ENCODE measurements at regions not wholly inside any gene's neighbourhood (a gene's known extent, or its start where the extent isn't known, plus 50 kb on each side); places are given as distances from the start of the nearest gene placed in this dataset.

DNA sequence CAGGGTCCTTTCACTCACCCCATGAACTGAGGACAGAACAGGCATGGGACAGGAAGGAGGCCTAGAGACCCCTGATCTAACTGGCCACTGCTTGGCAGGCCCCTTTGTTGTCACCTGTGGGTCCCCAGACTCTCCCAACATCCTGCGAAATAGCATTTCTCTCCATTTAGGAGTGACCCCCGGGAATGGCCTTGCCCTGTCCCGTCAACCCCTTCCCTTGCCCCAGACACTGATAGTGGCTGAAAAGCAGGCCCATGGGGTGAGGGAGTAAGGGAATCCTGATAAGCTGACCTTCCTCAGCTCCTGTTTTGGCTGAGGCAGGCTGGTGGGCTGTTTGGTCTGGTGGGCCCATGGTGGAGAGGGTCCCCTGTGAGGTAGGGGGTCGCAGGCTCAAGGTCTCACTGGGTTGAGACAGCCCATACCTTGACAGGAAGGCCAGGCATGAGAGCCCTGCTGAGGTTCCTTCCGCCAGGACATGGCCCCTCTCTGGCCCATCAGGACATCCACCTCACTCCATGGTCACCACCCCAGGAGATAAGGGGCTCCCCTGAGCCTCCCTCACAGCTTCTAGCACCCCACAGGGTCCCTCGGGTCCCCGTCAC, 139.3 kb downstream of the MRPL14 start:
- no peak for ATAC-seq
- Histone ChIP-seq H3K4me2 (ENCODE audit: low read length) (no peak overlapping the region), H3K27me3 (ENCODE audit: insufficient read depth, low read length) (no peaks in the 10 kb centered on the region), H3K4me3 (replicated peaks in 1 of 2; ENCODE audit: low read depth in 1 of 2, low read length in 2 of 2) (no peak overlapping the region), H3K4me1 (ENCODE audit: control insufficient read depth in 1 of 2, insufficient read depth in 2 of 2, low read length in 2 of 2) (peaks cover 6 to 21% of the 10 kb centered on the region in 2 experiments; a peak in 3 of 4 replicates), H3K9ac (ENCODE audit: low read length) (no peak overlapping the region), H3K27ac (ENCODE audit: low read depth, low read length) (no peak overlapping the region), H3K36me3 (ENCODE audit: control insufficient read depth in 1 of 2, insufficient read depth in 2 of 2, low read length in 2 of 2) (no peaks in the 10 kb centered on the region), H3K9me2 (ENCODE audit: insufficient read depth) (no peaks in the 10 kb centered on the region), H3K9me3 (ENCODE audit: control insufficient read depth in 1 of 2, insufficient read depth in 1 of 2, low read depth in 1 of 2, low read length in 2 of 2) (no peaks in the 10 kb centered on the region), H2AFZ (ENCODE audit: low read depth, low read length, poor library complexity, severe bottlenecking) (no peak overlapping the region), H4K20me1 (ENCODE audit: insufficient read depth) (no peaks in the 10 kb centered on the region), H3K79me2 (ENCODE audit: insufficient read depth, low read length) (no peaks in the 10 kb centered on the region)
- ChIA-PET CTCF (no interaction called here), POLR2A (no interaction called here), RAD21 (ENCODE audit: low non-redundant PET in 1 of 2, low total read pairs in 2 of 2, uncharacterized antibody in 2 of 2, unreplicated experiment in 2 of 2) (no interaction called here)
- BruUV-seq (replicated peaks): no TSS peak
- TF ChIP-seq SRF (IDR thresholded peaks at IDR 0.05; ENCODE audit: low read depth): no peak
- DNase-seq (ENCODE audit: low read depth, low spot score): no peak
- intact Hi-C loops (cut with micrococcal nuclease): no loop called here

DNA sequence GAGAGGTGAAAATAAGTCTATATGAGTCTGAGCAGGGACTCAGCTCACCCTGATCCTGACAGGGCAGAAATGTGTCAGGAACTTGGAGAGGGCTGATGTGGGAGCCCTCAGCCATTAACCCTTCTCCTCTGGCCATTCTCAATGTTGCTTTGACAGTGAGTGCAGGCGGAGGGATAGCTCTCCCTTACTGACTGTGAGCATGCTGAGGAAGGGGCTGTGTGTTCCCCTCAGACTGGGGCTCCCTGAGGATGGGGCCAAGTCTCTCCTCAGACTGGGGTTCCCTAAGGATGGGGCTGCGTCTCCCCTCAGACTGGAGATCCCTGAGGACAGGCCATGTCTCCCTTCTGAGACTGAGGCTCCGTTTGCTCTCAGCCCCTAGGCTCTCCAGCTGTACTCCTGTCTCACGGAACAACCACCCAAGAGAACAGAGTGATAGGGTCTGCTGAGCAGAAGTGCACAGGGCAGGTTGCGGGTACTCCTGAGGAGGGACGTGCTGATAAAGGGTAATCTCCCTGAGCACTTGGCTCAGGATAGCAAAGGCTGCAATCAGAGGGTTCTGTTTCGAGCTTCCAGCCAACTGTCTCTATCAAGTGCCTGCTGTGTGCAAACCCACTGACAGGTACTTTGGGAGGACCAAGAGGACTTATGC, 141.0 kb downstream of the MRPL14 start:
- TF ChIP-seq CEBPB (IDR thresholded peaks at IDR 0.05; ENCODE audit: low read depth): no peak
- no peak for TF ChIP-seq TCF7L2 (IDR thresholded peaks at IDR 0.05; ENCODE audit: borderline replicate concordance, extremely low read depth, insufficient read depth, insufficient read length)
- no peak for TF ChIP-seq FOSL1 (IDR thresholded peaks at IDR 0.05; ENCODE audit: low read depth)
- no peak for TF ChIP-seq SIN3A (IDR thresholded peaks at IDR 0.05; ENCODE audit: low read depth)
- no peak for TF ChIP-seq POLR2A (IDR thresholded peaks at IDR 0.05; ENCODE audit: borderline replicate concordance, extremely low read depth, insufficient read depth, insufficient read length)
- no peak for TF ChIP-seq RAD21 (IDR thresholded peaks at IDR 0.05; ENCODE audit: low read depth)
- no peak for TF ChIP-seq YY1 (IDR thresholded peaks at IDR 0.05; ENCODE audit: extremely low read depth, insufficient replicate concordance, low read depth, low read length)
- TF ChIP-seq, protein P1, sequence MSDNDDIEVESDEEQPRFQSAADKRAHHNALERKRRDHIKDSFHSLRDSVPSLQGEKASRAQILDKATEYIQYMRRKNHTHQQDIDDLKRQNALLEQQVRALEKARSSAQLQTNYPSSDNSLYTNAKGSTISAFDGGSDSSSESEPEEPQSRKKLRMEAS (IDR thresholded peaks at IDR 0.05): no peak
- no peak for TF ChIP-seq EGR1 (IDR thresholded peaks at IDR 0.05; ENCODE audit: low read depth)
- TF ChIP-seq EZH2phosphoT487 (IDR thresholded peaks at IDR 0.05; ENCODE audit: borderline replicate concordance): no peak
- no peak for TF ChIP-seq POLR2AphosphoS5 (IDR thresholded peaks at IDR 0.05; ENCODE audit: low read depth, low read length)
- TF ChIP-seq, protein P2, sequence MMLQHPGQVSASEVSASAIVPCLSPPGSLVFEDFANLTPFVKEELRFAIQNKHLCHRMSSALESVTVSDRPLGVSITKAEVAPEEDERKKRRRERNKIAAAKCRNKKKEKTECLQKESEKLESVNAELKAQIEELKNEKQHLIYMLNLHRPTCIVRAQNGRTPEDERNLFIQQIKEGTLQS (IDR thresholded peaks at IDR 0.05): no peak
- TF ChIP-seq, protein P3, sequence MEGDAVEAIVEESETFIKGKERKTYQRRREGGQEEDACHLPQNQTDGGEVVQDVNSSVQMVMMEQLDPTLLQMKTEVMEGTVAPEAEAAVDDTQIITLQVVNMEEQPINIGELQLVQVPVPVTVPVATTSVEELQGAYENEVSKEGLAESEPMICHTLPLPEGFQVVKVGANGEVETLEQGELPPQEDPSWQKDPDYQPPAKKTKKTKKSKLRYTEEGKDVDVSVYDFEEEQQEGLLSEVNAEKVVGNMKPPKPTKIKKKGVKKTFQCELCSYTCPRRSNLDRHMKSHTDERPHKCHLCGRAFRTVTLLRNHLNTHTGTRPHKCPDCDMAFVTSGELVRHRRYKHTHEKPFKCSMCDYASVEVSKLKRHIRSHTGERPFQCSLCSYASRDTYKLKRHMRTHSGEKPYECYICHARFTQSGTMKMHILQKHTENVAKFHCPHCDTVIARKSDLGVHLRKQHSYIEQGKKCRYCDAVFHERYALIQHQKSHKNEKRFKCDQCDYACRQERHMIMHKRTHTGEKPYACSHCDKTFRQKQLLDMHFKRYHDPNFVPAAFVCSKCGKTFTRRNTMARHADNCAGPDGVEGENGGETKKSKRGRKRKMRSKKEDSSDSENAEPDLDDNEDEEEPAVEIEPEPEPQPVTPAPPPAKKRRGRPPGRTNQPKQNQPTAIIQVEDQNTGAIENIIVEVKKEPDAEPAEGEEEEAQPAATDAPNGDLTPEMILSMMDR (IDR thresholded peaks at IDR 0.05 in 2 of 3, conservative IDR thresholded peaks at IDR 0.05 in 1 of 3; ENCODE audit: borderline replicate concordance in 1 of 3, insufficient read depth in 1 of 3, low read depth in 2 of 3, low read length in 2 of 3): no peak
- Histone ChIP-seq H3K4me2 (ENCODE audit: low read length) (no peak overlapping the region), H3K9me3 (ENCODE audit: control insufficient read depth in 1 of 2, insufficient read depth in 1 of 2, low read depth in 1 of 2, low read length in 2 of 2) (no peaks in the 10 kb centered on the region), H3K9ac (ENCODE audit: low read length) (no peak overlapping the region), H3K9me2 (ENCODE audit: insufficient read depth) (no peaks in the 10 kb centered on the region), H3K27me3 (ENCODE audit: insufficient read depth, low read length) (no peaks in the 10 kb centered on the region), H4K20me1 (ENCODE audit: insufficient read depth) (no peaks in the 10 kb centered on the region), H3K79me2 (ENCODE audit: insufficient read depth, low read length) (no peaks in the 10 kb centered on the region), H3K4me3 (replicated peaks in 1 of 2; ENCODE audit: low read depth in 1 of 2, low read length in 2 of 2) (no peak overlapping the region), H3K36me3 (ENCODE audit: control insufficient read depth in 1 of 2, insufficient read depth in 2 of 2, low read length in 2 of 2) (no peaks in the 10 kb centered on the region), H3K4me1 (ENCODE audit: control insufficient read depth in 1 of 2, insufficient read depth in 2 of 2, low read length in 2 of 2) (peaks cover 6 to 20% of the 10 kb centered on the region in 2 experiments; a peak in 3 of 4 replicates), H2AFZ (ENCODE audit: low read depth, low read length, poor library complexity, severe bottlenecking) (no peak overlapping the region), H3K27ac (ENCODE audit: low read depth, low read length) (no peak overlapping the region)
- no TSS peak for BruUV-seq (replicated peaks)
- ChIA-PET POLR2A (no interaction called here), CTCF (no interaction called here), RAD21 (ENCODE audit: low non-redundant PET in 1 of 2, low total read pairs in 2 of 2, uncharacterized antibody in 2 of 2, unreplicated experiment in 2 of 2) (no interaction called here)
- ATAC-seq (no peak), DNase-seq (ENCODE audit: low read depth, low spot score) (no peak)
- intact Hi-C loops (cut with micrococcal nuclease): no loop called here

Data from HCT116 (cell line).